Stimulated activated CD4-positive, alpha-beta T cell treated with anti-CD3 and anti-CD28 coated beads, TNF-alpha, amount 100 ng/mL, for 4 hours (primary cell): ENCODE measurements at regions not wholly inside any gene's neighbourhood (a gene's known extent, or its start where the extent isn't known, plus 50 kb on each side); places are given as distances from the start of the nearest gene placed in this dataset.

Source experiments
- DNase-seq, 3 experiments: peaks; one replicate each; pipeline ENCODE4 v3.0.0-alpha.2; 2020; ENCODE audit warnings: low read depth in 3 of 3

DNA sequence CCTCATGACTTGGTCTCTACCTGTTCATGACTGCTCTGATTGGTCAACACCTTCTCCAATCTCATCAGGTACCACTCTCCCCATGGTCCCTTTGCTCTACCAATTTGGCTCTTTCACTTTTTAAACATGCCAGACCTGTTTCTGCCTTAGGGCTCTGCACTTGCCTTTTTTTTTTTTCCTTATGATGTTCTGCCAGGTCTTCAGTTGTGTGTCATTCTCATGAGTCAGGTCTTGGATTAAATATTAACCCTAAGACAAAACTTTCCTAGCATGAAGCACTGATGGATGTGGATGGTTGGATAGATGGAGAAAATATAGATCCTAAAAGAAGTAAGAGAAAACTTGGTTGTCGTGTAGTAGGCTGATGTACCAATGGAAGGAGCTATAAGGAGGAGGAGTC, 219.3 kb downstream of the TTC32 start:
- no peak for DNase-seq

- DNase-seq, result no peak
Measured at GRCh38 chr2:19677825-19678518, 223.8 kb downstream of the TTC32 start.

- no peak for DNase-seq
Measured at GRCh38 chr2:19677215-19677777, 224.5 kb downstream of the TTC32 start.

DNA sequence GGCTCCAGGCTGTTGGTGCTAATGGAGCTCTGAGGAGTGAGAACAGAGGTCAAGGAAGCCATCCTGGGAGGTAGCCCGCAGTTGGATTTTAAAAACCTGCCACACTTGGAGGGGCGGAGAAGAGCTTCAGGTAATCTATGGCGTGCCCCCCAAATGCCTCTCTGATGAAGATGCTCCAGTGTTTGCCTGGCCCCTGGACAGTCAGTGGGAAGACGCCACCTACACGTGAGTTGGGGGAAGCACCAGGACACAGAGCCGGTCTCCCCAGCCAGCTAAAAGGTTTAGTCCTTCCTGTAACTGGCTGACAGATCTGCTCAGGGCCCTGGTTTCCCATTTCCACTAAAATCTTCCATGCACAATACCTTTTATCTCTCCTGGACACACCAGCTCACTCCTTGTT, 225.0 kb downstream of the TTC32 start:
- DNase-seq, result no peak

DNA sequence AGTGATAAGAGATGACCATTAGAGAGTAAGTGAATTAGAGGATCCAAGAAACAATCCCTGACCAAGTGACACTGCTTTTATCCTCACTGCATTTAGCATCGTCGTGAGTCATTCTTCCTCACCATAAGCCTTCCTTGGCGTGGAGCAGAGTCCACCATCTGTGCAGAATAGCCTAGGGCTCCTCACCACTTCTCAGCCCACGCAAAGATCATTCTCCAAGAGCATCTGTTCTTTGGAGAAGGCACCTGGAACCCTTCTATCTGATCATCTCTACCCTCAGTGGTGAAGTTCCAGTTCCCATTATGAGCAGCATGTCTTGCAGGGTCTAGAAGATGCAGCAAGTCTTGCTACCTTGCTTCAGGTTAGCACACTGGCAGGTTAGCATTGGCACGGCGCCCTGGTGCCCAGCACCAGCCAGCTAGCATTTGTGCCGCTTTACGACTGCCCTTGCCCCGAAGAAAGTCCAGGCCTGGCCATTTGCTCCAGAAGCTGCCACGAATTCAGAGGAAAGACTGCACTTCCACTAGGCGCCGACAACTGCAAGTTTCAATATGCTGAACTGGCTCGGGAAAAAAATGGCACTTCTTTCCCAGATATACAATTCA, 225.8 kb downstream of the TTC32 start:
- DNase-seq, result no peak

GRCh38 chr2:19675003-19675629, 226.7 kb downstream of the TTC32 start:
- DNase-seq, result no peak

DNA sequence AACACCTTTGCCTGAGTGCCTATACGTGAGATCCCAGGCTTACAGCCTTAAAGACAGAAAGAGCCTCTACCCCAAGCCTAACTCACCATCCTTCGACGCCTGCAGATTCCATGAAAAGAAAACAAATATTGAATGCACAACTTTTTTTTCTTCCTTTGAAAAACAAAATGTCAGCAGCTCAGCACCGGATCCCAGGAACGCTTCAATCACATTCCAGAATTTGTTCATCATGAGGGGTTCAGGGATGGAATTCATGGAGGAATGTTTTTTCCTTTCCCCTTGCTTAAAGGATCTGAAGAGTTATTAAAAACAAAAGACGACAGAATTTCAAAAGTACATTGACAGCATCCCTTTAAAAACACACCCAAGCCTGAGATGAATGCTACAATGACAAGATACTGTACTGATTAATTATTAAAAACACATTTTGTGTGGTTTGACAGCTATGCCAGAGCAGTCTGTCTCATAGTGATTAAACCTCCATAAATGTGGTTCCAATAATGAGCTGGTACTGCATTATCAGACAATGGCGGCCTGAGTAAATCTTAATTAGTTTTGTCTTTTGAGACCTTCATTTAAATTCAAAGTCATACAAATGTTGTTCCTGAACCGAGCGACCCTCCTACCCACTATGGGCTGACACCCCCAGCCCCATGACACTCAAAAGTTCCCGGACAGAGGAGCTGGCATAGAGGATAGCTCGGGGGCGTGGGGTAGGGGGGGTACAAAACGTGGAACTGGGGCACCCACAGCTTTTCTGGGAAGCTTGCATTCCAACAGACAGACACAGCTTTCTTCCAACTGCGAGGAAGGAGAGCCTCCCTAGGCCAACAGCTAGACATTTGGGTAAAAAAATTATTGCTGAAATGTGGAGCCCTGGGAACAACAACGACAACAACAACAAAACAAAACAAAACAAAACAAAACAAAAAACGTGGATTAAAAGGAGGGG, 227.5 kb downstream of the TTC32 start:
- no peak for DNase-seq

DNA sequence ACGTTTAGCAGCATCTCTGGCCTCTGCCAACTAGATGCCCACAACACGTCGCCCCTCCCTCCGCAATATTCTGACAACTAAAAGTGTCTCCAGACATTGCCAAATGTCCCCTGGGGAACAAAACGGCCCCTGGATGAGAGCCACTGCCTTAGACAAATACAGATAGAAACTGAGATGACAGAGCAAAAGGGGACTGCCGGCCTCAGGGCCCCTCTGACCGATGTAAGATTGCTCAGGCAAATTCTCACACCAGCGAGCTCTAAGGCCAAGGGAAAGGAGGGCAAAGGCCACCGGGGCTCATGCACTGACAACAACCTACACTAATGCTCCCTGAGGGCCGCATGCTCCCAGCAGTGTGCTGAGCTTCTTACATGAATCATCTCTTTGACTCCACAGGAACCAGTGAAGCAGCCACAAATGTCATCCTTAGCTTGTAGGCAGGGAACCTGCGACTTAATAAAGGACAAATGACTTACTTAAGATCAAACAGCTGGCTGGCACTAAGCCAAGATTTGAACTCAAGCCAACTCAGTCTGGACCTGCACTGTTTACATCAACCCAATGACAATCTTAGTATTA, 228.5 kb downstream of the TTC32 start:
- DNase-seq, result no peak

DNA sequence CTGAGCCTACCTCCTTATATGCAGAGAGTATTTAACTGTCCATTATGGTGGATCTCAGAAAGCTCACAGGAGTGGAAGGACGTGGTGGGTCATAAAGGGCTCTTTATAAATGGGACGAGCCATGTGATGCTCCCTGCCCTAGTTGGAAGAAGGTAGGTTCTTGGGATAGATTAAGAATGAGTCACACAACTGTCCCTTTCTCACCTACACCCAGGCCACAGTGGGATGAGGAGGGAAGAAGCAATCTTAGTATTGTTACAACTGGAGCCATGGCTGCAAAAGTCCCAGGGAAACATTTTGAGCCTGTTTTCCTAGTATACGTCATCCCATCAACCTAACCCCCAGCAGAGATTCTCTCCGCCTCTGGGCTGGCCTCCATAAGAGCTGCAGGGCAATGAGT, 229.9 kb downstream of the TTC32 start:
- DNase-seq, result no peak

DNA sequence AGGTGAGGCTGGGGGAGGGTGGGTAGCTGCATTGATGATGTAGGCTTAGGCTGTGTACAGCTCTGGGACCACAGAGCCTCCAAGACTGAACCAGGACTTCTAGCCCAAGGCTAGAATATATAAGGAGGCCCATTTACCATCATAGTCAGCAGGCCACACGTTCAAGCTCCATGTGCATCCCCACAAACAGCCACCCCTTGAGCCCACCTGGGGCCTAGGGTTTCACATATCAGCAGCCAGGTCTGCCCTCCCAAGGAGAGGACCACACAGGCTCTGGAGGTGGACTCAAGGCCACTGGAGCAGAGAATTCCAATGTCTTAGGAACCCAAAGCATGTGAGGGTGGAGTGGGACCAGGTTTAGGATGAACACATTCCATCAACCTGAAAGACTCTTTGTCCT, 230.5 kb downstream of the TTC32 start:
- DNase-seq, result no peak

- no peak for DNase-seq
Measured at GRCh38 chr2:19670303-19670702, 231.5 kb downstream of the TTC32 start.

GRCh38 chr2:19669559-19669958, 232.2 kb downstream of the TTC32 start:
- DNase-seq, result no peak

DNA sequence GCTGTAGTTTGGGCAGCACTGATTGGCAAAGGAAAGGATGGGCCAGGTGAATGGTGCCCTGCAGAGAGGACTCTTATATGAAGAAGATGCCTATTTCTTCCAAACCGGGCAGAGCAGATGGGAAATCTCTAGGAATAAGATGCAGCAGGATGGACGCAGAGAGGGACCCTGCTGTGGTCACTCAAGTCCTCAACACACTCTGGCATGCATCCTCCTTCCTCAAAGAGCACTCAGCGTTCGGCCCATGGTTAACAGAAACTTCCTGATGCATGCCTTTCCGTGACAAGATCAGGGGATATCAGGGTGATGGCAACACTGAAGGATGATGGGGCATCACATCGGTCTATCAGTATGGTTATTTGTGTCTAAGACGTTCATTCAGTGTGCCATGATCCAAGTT, 232.7 kb downstream of the TTC32 start:
- no peak for DNase-seq

DNA sequence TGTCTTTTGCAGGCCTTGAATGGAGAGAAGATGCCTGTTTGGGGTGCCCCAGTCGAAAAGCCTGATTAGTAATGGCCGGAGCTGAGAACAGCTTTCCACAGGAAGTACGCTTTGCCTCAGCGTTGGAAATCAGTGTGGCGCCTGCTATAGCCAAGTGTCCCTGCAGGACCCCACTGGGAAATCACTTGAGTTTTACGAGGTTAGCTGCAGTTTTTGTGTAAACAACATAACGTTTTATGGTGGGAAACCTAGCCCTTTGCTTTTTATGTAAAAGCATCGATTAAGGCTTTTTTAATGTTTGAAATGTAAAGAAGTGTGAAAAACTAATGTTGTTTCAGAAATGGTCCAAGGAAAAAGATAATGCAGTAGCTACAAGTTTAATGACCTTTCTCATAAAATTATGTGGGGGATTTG, 234.2 kb downstream of the TTC32 start:
- no peak for DNase-seq

DNA sequence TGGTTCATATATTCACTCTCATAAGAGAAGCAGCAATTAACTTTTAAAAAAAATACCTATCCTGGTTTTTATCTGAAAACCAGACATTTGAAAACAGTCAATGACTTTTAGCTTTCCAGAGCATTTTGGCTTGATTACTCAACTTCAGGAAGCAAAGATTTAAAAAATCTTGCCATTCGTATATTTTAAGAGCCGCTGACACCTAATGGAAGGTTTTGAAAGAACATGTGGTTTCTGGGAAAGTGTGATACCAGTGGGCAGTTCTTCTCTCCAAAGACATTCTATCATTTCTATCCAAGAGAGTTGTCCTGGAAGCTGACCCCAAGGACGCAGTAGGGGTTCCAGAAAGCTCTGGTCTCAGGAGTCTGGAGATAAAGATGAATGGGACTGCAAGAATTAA, 234.7 kb downstream of the TTC32 start:
- DNase-seq, result no peak

DNA sequence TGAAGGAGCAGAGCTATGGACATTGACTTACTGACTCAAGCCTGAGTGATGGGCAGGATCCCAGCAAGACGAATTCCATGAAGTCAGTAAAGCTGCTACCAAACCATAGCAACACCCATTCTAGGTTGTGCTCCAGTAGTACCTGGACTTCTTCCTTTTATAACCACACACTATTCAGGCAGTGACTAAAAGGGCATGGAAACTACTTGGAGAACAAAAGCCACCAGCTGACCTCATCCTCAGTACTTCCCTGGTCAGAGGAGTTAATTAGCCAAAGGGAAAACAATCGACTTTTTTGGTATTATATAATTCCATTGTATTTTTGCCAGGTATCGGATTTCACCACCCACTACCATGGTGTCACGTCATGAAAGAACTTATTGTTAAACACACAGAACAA, 237.1 kb downstream of the TTC32 start:
- DNase-seq, result no peak

DNA sequence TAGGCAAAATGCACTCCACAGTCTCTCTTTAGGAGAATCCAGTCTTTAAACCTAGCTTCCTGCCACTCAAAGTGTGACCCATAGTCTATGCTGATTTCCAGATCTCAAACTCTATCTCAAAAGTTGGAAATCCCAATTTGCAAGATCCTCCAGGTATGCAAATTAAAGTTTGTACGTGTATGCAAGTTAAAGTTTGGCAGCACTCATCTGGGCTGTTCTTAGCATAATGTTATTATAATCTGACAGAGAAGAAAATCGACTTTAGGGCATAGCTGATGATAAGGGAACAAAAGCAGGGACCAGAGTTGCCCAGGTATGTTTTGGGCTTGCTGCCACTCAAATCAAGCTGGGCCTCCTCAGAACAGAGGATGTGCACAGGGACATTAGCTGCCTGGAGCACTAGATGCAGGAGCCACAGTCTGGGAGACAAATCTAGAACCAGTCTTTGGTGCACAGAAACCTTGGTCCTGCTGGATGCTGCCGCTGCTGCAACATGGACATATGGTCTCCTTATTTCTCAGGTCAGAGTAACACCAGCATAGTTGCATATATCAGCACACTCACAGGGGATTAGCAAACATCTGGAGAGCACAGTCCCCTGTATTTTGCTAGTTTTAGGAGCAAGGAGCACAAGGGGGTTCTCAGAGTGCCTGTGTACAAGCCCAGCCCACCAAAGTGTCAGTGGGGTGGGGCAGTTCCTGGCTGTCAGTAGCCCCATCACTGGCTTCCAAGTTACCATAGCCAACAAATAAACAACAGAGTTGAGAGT, 242.6 kb downstream of the TTC32 start:
- DNase-seq, result no peak

GRCh38 chr2:19656011-19656410, 245.8 kb downstream of the TTC32 start:
- DNase-seq, result no peak

DNA sequence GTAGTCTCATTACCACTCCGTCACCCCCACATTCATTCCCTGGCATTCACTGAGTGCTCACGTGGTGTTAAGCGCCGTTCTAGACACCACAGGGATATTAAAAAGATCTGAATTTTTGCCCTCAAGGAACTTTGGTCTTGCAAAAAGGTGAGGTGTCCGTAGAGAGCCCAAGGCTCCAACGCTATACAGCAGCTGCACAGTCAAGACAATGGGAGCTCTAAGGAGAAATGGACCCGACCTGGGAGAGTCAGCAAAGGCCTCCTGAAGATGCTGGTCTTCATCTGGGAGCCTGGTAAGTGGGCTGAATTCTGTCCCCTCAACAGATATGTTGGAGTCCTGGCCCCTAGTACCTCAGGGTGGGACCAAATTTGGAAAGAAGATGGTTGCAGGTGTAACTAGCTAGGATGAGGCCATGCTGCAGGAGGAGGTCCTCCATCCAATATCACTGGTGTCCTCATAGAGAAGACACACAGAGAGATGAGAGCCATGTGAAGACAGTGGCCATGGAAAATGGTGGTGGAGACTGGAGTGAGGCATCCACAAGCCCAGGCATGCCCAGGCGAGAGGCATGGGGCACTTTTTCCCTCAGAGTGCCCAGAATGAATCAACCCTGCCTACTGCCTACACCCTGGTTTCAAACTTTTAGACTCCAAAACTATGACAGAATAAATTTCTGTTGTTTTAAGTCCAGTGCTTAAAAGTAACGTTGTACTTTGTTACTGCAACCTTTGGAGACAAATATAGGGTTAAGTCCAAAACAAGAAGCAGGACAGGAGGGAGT, 247.3 kb downstream of the TTC32 start:
- no peak for DNase-seq

DNA sequence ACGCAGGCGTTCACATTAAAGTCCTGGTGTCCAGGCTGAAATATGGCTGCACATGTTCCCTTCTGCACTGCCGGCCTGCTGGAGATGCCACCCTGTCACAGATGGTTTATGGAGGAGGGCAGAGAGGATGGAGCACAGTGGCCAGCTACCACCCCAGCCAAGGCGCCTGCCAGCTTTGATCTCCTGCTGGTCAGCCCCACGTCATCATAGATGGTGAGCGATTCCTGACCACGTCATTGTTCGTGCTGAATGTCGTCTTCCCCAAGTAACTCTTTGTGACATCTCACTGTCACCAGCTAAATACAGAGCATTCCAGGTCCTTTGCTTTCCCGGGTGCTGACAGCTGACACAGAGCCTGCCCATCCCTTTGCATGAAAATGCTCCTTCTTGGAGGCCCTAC, 248.3 kb downstream of the TTC32 start:
- DNase-seq, result no peak
